Right ventricle myocardium superior (tissue), 1 donor: ENCODE measurements at regions not wholly inside any gene's neighbourhood (a gene's known extent, or its start where the extent isn't known, plus 50 kb on each side); places are given as distances from the start of the nearest gene placed in this dataset.

Experiments
- ATAC-seq: fragments of 200-7000 bp; cut with Tn5 transposase; one replicate; pipeline ENCODE4 v1.9.1; 2020; ENCODE audit warnings: mild to moderate bottlenecking; ENCODE audit not compliant: poor library complexity
- DNase-seq: peaks from one replicate; pipeline ENCODE4 v3.0.0-alpha.2; 2020
- intact Hi-C: fragments of 100-400 bp; cut with DNase I; formaldehyde crosslinking; loops from one replicate; pipeline ENCODE4 v1.11.2; 2022
- donor health status: DM: no; HTN: yes; CAD: no; lungs with severe emphysema.

GRCh38 chr10:130814610-130815009 is 496.9 kb downstream of the TCERG1L start:
- ATAC-seq, result no peak
- no peak for DNase-seq
- intact Hi-C loops, result no loop called here

- ATAC-seq, result no peak
- intact Hi-C loops, result no loop called here
- no peak for DNase-seq
Measured at GRCh38 chr10:130816116-130816901, 495.2 kb downstream of the TCERG1L start.

GRCh38 chr10:130817046-130817624 is 494.4 kb downstream of the TCERG1L start:
- no peak for ATAC-seq
- intact Hi-C loops, result no loop called here
- no peak for DNase-seq

- no peak for ATAC-seq
- intact Hi-C loops, result no loop called here
- DNase-seq, result no peak
Measured at GRCh38 chr10:130817674-130818073, 493.8 kb downstream of the TCERG1L start.

GRCh38 chr10:130820880-130821482 is 490.5 kb downstream of the TCERG1L start:
- DNase-seq (no peak), ATAC-seq (no peak)
- intact Hi-C loops, result no loop called here

GRCh38 chr10:130824230-130825014 is 487.1 kb downstream of the TCERG1L start:
- intact Hi-C loops, result no loop called here
- DNase-seq (no peak), ATAC-seq (no peak)

GRCh38 chr10:130833596-130833995 is 477.9 kb downstream of the TCERG1L start:
- DNase-seq (no peak), ATAC-seq (no peak)
- intact Hi-C loops, result no loop called here

GRCh38 chr10:130834170-130834569 is 477.4 kb downstream of the TCERG1L start:
- intact Hi-C loops, result no loop called here
- ATAC-seq (no peak), DNase-seq (no peak)

- intact Hi-C loops, result no loop called here
- no peak for ATAC-seq
- DNase-seq, result no peak
Measured at GRCh38 chr10:130834573-130834972, 476.9 kb downstream of the TCERG1L start.

- no peak for ATAC-seq
- DNase-seq, result no peak
- intact Hi-C loops, result no loop called here
Measured at GRCh38 chr10:130835068-130835467, 476.5 kb downstream of the TCERG1L start.

GRCh38 chr10:130836344-130836743 is 475.2 kb downstream of the TCERG1L start:
- ATAC-seq, result no peak
- DNase-seq, result no peak
- intact Hi-C loops, result no loop called here

- no peak for ATAC-seq
- DNase-seq, result no peak
- intact Hi-C loops, result no loop called here
Measured at GRCh38 chr10:130843051-130843653, 468.4 kb downstream of the TCERG1L start.

GRCh38 chr10:130844310-130844709 is 467.2 kb downstream of the TCERG1L start:
- ATAC-seq (no peak), DNase-seq (no peak)
- intact Hi-C loops, result no loop called here

GRCh38 chr10:130847170-130847569 is 464.4 kb downstream of the TCERG1L start:
- no peak for ATAC-seq
- intact Hi-C loops, result no loop called here
- no peak for DNase-seq

GRCh38 chr10:130848855-130849254 is 462.7 kb downstream of the TCERG1L start:
- intact Hi-C loops, result no loop called here
- no peak for ATAC-seq

GRCh38 chr10:130854151-130854550 is 457.4 kb downstream of the TCERG1L start:
- intact Hi-C loops, result no loop called here
- DNase-seq (no peak), ATAC-seq (no peak)

More at GRCh38 chr10:130848855-130849254, 462.7 kb downstream of the TCERG1L start:
- no peak for DNase-seq

GRCh38 chr10:130857631-130858295 is 453.8 kb downstream of the TCERG1L start:
- ATAC-seq (no peak), DNase-seq (no peak)
- intact Hi-C loops, result no loop called here

- DNase-seq, result no peak
- intact Hi-C loops, result no loop called here
- ATAC-seq, result no peak
Measured at GRCh38 chr10:130858626-130859025, 452.9 kb downstream of the TCERG1L start.
